NB4 (cell line): ENCODE measurements at regions not wholly inside any gene's neighbourhood (a gene's known extent, or its start where the extent isn't known, plus 50 kb on each side); places are given as distances from the start of the nearest gene placed in this dataset.

Source experiments
- DNase-seq: peaks from one replicate; pipeline ENCODE4 v3.0.0; 2010; ENCODE audit warnings: low read depth
- H3K4me3 ChIP-seq: one replicate; pipeline ENCODE4 v1.5.1; 2011; ENCODE audit warnings: mild to moderate bottlenecking, low read depth, low read length, moderate library complexity
- CTCF ChIP-seq: IDR thresholded peaks from one replicate; pipeline ENCODE4 v1.5.1; 2012; ENCODE audit warnings: low read depth, low read length
- MAX ChIP-seq: IDR thresholded peaks from 2 replicates; pipeline ENCODE4 v1.6.1; 2011; ENCODE audit warnings: low read depth, low read length
- MYC ChIP-seq: IDR thresholded peaks from 2 replicates; pipeline ENCODE4 v1.6.1; 2011; ENCODE audit warnings: low read depth, low read length
- POLR2A ChIP-seq: IDR thresholded peaks from 2 replicates; pipeline ENCODE4 v1.6.1; 2011; ENCODE audit warnings: mild to moderate bottlenecking; ENCODE audit not compliant: insufficient read length; ENCODE audit errors: extremely low read depth

GRCh38 chr2:104344985-104345384, 508.9 kb upstream of the POU3F3 start:
- DNase-seq, result no peak
- TF ChIP-seq MAX (no peak), MYC (no peak), POLR2A (no peak), CTCF (no peak)
- H3K4me3 ChIP-seq, result no peak overlapping the region

GRCh38 chr2:104358122-104358521, 495.8 kb upstream of the POU3F3 start:
- H3K4me3 ChIP-seq, result no peak overlapping the region
- TF ChIP-seq CTCF, result no peak
- TF ChIP-seq POLR2A, result no peak
- no peak for TF ChIP-seq MYC
- no peak for TF ChIP-seq MAX
- no peak for DNase-seq

- no peak overlapping the region for H3K4me3 ChIP-seq
- DNase-seq, result no peak
- TF ChIP-seq MAX (no peak), POLR2A (no peak), CTCF (no peak), MYC (no peak)
Measured at GRCh38 chr2:104361414-104361813, 492.5 kb upstream of the POU3F3 start.

GRCh38 chr2:104368089-104368488, 485.8 kb upstream of the POU3F3 start:
- no peak for TF ChIP-seq MAX
- no peak for TF ChIP-seq MYC
- no peak for TF ChIP-seq POLR2A
- TF ChIP-seq CTCF, result no peak
- no peak overlapping the region for H3K4me3 ChIP-seq
- DNase-seq, result no peak

- TF ChIP-seq MAX (no peak), POLR2A (no peak), CTCF (no peak), MYC (no peak)
- H3K4me3 ChIP-seq, result no peak overlapping the region
- no peak for DNase-seq
Measured at GRCh38 chr2:104371087-104371781, 482.7 kb upstream of the POU3F3 start.

- H3K4me3 ChIP-seq, result no peak overlapping the region
- DNase-seq, result no peak
- no peak for TF ChIP-seq MYC
- no peak for TF ChIP-seq POLR2A
- no peak for TF ChIP-seq MAX
- TF ChIP-seq CTCF, result no peak
Measured at GRCh38 chr2:104375206-104375605, 478.7 kb upstream of the POU3F3 start.
